GM23338 (cell line): ENCODE measurements at regions not wholly inside any gene's neighbourhood (a gene's known extent, or its start where the extent isn't known, plus 50 kb on each side); places are given as distances from the start of the nearest gene placed in this dataset.

ENCODE experiments used
- ATAC-seq: fragments of 200-7000 bp; cut with Tn5 transposase; 3 replicates; pipeline ENCODE4 v1.9.1; 2020
- DNase-seq: peaks from one replicate; pipeline ENCODE4 v3.0.0-alpha.2; 2015; ENCODE audit warnings: low spot score
- H2AFZ ChIP-seq: fragments of 200-600 bp; sonication (generic); 2 replicates; pipeline ENCODE4 v1.8.0; 2016; ENCODE audit warnings: antibody characterized with exemption, mild to moderate bottlenecking, moderate library complexity
- H3F3A ChIP-seq: fragments of 200-600 bp; sonication (generic); replicated peaks from 2 replicates; pipeline ENCODE4 v1.8.0; 2017; ENCODE audit warnings: antibody characterized with exemption, mixed run types, low read depth
- H3K27ac ChIP-seq: fragments of 200-600 bp; sonication (generic); 2 replicates; pipeline ENCODE4 v1.6.1; 2016; ENCODE audit warnings: low read depth
- H3K27me3 ChIP-seq: fragments of 200-600 bp; sonication (generic); 2 replicates; pipeline ENCODE4 v1.8.0; 2016; ENCODE audit warnings: mild to moderate bottlenecking, mixed run types, moderate library complexity; ENCODE audit not compliant: insufficient read depth
- H3K36me3 ChIP-seq: fragments of 200-600 bp; sonication (generic); 2 replicates; pipeline ENCODE4 v1.8.0; 2016; ENCODE audit warnings: mild to moderate bottlenecking; ENCODE audit not compliant: insufficient read depth
- H3K4me1 ChIP-seq: fragments of 200-600 bp; sonication (generic); 2 replicates; pipeline ENCODE4 v1.8.0; 2016; ENCODE audit warnings: mild to moderate bottlenecking, moderate library complexity; ENCODE audit not compliant: insufficient read depth
- H3K4me2 ChIP-seq: fragments of 200-600 bp; sonication (generic); 2 replicates; pipeline ENCODE4 v1.7.1; 2017; ENCODE audit warnings: mixed run types
- H3K4me3 ChIP-seq: fragments of 200-600 bp; sonication (generic); 2 replicates; pipeline ENCODE4 v1.6.1; 2016; ENCODE audit warnings: mixed run types
- H3K79me2 ChIP-seq: fragments of 200-600 bp; sonication (generic); replicated peaks from 2 replicates; pipeline ENCODE4 v1.8.0; 2017; ENCODE audit warnings: mild to moderate bottlenecking; ENCODE audit not compliant: insufficient read depth
- H3K9me2 ChIP-seq: fragments of 200-600 bp; sonication (generic); 2 replicates; pipeline ENCODE4 v1.8.0; 2017; ENCODE audit not compliant: insufficient read depth
- H4K20me1 ChIP-seq: fragments of 200-600 bp; sonication (generic); replicated peaks from 2 replicates; pipeline ENCODE4 v1.8.0; 2017; ENCODE audit warnings: mild to moderate bottlenecking; ENCODE audit not compliant: insufficient read depth
- H3K27ac Mint-ChIP-seq: 2 replicates; pipeline ENCODE4 v1.8.0; 2020; ENCODE audit warnings: inconsistent platforms, mild to moderate bottlenecking, moderate library complexity, mixed read lengths
- H3K27me3 Mint-ChIP-seq: 3 replicates; pipeline ENCODE4 v1.8.0; 2022; ENCODE audit warnings: low read depth, mild to moderate bottlenecking, moderate library complexity, mixed read lengths, inconsistent platforms; ENCODE audit not compliant: insufficient read depth, poor library complexity
- H3K36me3 Mint-ChIP-seq: 3 replicates; pipeline ENCODE4 v1.8.0; 2021; ENCODE audit warnings: low read depth, mild to moderate bottlenecking, inconsistent platforms, moderate library complexity, mixed read lengths
- H3K4me1 Mint-ChIP-seq: 3 replicates; pipeline ENCODE4 v1.8.0; 2020; ENCODE audit warnings: mild to moderate bottlenecking, inconsistent platforms, mixed read lengths
- H3K4me3 Mint-ChIP-seq: 3 replicates; pipeline ENCODE4 v1.8.0; 2021; ENCODE audit warnings: moderate library complexity, mild to moderate bottlenecking, inconsistent platforms, mixed read lengths
- H3K9me3 Mint-ChIP-seq: 3 replicates; pipeline ENCODE4 v1.8.0; 2020; ENCODE audit warnings: moderate library complexity, mild to moderate bottlenecking, inconsistent platforms, mixed read lengths
- CREB1 ChIP-seq: fragments of 250-450 bp; sonication (Bioruptor Pico); IDR thresholded peaks from 2 replicates; pipeline ENCODE4 v1.5.0; 2020; ENCODE audit warnings: low read depth, mild to moderate bottlenecking, moderate library complexity
- EZH2 ChIP-seq: fragments of 200-600 bp; sonication (generic); IDR thresholded peaks from one replicate; pipeline ENCODE4 v1.8.0; 2017; ENCODE audit warnings: antibody characterized with exemption, mild to moderate bottlenecking, low read depth; ENCODE audit not compliant: unreplicated experiment
- JUNB ChIP-seq: IDR thresholded peaks from one replicate; pipeline ENCODE4 v1.6.1; 2016; ENCODE audit warnings: antibody characterized with exemption; ENCODE audit not compliant: unreplicated experiment
- NANOG ChIP-seq: IDR thresholded peaks from 2 replicates; pipeline ENCODE4 v1.6.1; 2016; ENCODE audit warnings: antibody characterized with exemption, borderline replicate concordance
- POLR2AphosphoS5 ChIP-seq: IDR thresholded peaks from 2 replicates; pipeline ENCODE4 v1.6.1; 2016; ENCODE audit warnings: antibody characterized with exemption, low read depth
- STAT1 ChIP-seq: IDR thresholded peaks from one replicate; pipeline ENCODE4 v1.6.1; 2016; ENCODE audit warnings: antibody characterized with exemption; ENCODE audit not compliant: unreplicated experiment
- ZNF114 ChIP-seq: fragments of 250-450 bp; sonication (Bioruptor Pico); IDR thresholded peaks from 2 replicates; pipeline ENCODE4 v1.5.0; 2020; ENCODE audit warnings: mild to moderate bottlenecking, moderate library complexity
- ZNF462 ChIP-seq: fragments of 250-450 bp; sonication (Bioruptor Pico); IDR thresholded peaks from 2 replicates; pipeline ENCODE4 v1.5.0; 2020; ENCODE audit warnings: mild to moderate bottlenecking, moderate library complexity
- TF ChIP-seq, protein P1 (sequence below): IDR thresholded peaks from one replicate; pipeline ENCODE4 v1.6.1; 2018; ENCODE audit warnings: antibody characterized with exemption; ENCODE audit not compliant: unreplicated experiment
- TF ChIP-seq, protein P2 (sequence below), 2 experiments: fragments of 200-600 bp in 1 of 2; sonication (generic) in 1 of 2; conservative IDR thresholded peaks; 2 replicates each; pipeline versions ENCODE4 v1.5.1 to v1.6.1; 2016 to 2017; ENCODE audit warnings: antibody characterized with exemption in 2 of 2, low read depth in 2 of 2, mild to moderate bottlenecking in 2 of 2, moderate library complexity in 1 of 2

DNA sequence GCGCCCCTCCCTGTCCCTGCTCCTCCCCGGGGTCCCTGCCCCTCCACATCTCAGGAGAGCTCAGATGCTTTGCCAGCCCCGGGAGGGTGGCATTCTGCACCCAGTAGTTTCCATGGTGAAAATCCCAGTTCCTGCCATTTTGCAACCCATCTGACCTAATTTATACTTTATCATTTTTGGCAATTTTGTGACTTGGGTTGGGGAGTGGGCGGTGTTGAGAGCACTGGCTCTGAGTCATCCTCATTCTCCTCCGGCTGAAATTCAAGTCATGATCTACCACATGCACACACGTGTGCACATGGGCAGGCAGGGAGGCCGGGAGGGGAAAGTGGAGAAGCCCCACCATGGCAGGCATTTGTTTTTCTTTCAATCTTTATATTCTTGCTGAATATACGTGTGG lies 208.6 kb downstream of the URI1 start (continued):
- TF ChIP-seq ZNF462: no peak
- no peak for TF ChIP-seq CREB1 (CRISPR knock-in tag)
- TF ChIP-seq JUNB: no peak
- no peak for TF ChIP-seq NANOG
- TF ChIP-seq, protein P1, sequence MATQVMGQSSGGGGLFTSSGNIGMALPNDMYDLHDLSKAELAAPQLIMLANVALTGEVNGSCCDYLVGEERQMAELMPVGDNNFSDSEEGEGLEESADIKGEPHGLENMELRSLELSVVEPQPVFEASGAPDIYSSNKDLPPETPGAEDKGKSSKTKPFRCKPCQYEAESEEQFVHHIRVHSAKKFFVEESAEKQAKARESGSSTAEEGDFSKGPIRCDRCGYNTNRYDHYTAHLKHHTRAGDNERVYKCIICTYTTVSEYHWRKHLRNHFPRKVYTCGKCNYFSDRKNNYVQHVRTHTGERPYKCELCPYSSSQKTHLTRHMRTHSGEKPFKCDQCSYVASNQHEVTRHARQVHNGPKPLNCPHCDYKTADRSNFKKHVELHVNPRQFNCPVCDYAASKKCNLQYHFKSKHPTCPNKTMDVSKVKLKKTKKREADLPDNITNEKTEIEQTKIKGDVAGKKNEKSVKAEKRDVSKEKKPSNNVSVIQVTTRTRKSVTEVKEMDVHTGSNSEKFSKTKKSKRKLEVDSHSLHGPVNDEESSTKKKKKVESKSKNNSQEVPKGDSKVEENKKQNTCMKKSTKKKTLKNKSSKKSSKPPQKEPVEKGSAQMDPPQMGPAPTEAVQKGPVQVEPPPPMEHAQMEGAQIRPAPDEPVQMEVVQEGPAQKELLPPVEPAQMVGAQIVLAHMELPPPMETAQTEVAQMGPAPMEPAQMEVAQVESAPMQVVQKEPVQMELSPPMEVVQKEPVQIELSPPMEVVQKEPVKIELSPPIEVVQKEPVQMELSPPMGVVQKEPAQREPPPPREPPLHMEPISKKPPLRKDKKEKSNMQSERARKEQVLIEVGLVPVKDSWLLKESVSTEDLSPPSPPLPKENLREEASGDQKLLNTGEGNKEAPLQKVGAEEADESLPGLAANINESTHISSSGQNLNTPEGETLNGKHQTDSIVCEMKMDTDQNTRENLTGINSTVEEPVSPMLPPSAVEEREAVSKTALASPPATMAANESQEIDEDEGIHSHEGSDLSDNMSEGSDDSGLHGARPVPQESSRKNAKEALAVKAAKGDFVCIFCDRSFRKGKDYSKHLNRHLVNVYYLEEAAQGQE: no peak

GRCh38 chr19:30151081-30151480 lies 209.0 kb downstream of the URI1 start:
- no peak overlapping the region for H3K4me3 Mint-ChIP-seq
- no peak overlapping the region for H2AFZ ChIP-seq
- H3K4me1 ChIP-seq: no peaks in the 10 kb centered on the region
- H3K4me3 ChIP-seq: no peak overlapping the region
- H3K9me2 ChIP-seq: no peaks in the 10 kb centered on the region
- H3K4me2 ChIP-seq: no peak overlapping the region
- DNase-seq (no peak), ATAC-seq (no peak)
- no peaks in the 10 kb centered on the region for H4K20me1 ChIP-seq
- no peaks in the 10 kb centered on the region for H3K27me3 ChIP-seq
- H3K36me3 Mint-ChIP-seq: no peaks in the 10 kb centered on the region
- no peaks in the 10 kb centered on the region for H3F3A ChIP-seq
- no peaks in the 10 kb centered on the region for H3K79me2 ChIP-seq
- peaks cover 8% of the 10 kb centered on the region for H3K27me3 Mint-ChIP-seq
- H3K36me3 ChIP-seq: no peaks in the 10 kb centered on the region
- no peaks in the 10 kb centered on the region for H3K9me3 Mint-ChIP-seq
- H3K27ac ChIP-seq: no peak overlapping the region
- no peak overlapping the region for H3K27ac Mint-ChIP-seq
- H3K4me1 Mint-ChIP-seq: no peaks in the 10 kb centered on the region
- TF ChIP-seq EZH2: no peak
- no peak for TF ChIP-seq POLR2AphosphoS5
- TF ChIP-seq ZNF114 (CRISPR knock-in tag): no peak
- no peak for TF ChIP-seq STAT1
- TF ChIP-seq, protein P2, sequence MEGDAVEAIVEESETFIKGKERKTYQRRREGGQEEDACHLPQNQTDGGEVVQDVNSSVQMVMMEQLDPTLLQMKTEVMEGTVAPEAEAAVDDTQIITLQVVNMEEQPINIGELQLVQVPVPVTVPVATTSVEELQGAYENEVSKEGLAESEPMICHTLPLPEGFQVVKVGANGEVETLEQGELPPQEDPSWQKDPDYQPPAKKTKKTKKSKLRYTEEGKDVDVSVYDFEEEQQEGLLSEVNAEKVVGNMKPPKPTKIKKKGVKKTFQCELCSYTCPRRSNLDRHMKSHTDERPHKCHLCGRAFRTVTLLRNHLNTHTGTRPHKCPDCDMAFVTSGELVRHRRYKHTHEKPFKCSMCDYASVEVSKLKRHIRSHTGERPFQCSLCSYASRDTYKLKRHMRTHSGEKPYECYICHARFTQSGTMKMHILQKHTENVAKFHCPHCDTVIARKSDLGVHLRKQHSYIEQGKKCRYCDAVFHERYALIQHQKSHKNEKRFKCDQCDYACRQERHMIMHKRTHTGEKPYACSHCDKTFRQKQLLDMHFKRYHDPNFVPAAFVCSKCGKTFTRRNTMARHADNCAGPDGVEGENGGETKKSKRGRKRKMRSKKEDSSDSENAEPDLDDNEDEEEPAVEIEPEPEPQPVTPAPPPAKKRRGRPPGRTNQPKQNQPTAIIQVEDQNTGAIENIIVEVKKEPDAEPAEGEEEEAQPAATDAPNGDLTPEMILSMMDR (conservative IDR thresholded peaks at IDR 0.05; ENCODE audit: low read depth in 2 of 2): no peak
